ENCODE measurements at regions not wholly inside any gene's neighbourhood (a gene's known extent, or its start where the extent isn't known, plus 50 kb on each side); places are given as distances from the start of the nearest gene placed in this dataset.

DNA sequence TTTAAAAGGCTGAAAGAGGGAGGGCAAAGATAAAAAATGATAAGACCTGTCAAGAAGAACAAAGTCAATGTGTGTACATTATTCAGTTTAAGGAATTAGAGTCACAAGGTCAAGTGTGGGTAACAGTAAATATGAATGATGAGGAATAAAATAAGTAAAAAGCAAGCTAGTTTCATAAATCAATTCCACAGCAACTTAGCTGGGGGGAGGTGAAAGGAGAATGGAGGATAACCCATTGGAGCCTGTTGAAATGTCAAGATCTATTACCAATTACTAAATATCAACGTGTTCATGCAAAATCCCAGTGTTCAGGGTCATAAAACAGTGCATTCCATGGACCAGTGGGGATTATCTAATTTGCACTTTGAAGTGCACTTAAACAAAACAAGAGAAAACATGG, 242.9 kb downstream of the TBX18 start:
- no peak for TF ChIP-seq JUNB (IDR thresholded peaks at IDR 0.05; ENCODE audit: unreplicated experiment)
- no peak for TF ChIP-seq EZH2 (IDR thresholded peaks at IDR 0.05; ENCODE audit: low read depth, unreplicated experiment)
